ENCODE measurements at regions not wholly inside any gene's neighbourhood (a gene's known extent, or its start where the extent isn't known, plus 50 kb on each side); places are given as distances from the start of the nearest gene placed in this dataset.

GRCh38 chr3:73284472-73284871 is 223.0 kb downstream of the EBLN2 start:
- no peak for TF ChIP-seq CTCF (IDR thresholded peaks at IDR 0.05)
- TF ChIP-seq EZH2phosphoT487 (IDR thresholded peaks at IDR 0.05): no peak
- no peak for TF ChIP-seq EZH2 (IDR thresholded peaks at IDR 0.05)

Measured in neural progenitor cell (in vitro differentiated cells).